ENCODE measurements at regions not wholly inside any gene's neighbourhood (a gene's known extent, or its start where the extent isn't known, plus 50 kb on each side); places are given as distances from the start of the nearest gene placed in this dataset.

DNA sequence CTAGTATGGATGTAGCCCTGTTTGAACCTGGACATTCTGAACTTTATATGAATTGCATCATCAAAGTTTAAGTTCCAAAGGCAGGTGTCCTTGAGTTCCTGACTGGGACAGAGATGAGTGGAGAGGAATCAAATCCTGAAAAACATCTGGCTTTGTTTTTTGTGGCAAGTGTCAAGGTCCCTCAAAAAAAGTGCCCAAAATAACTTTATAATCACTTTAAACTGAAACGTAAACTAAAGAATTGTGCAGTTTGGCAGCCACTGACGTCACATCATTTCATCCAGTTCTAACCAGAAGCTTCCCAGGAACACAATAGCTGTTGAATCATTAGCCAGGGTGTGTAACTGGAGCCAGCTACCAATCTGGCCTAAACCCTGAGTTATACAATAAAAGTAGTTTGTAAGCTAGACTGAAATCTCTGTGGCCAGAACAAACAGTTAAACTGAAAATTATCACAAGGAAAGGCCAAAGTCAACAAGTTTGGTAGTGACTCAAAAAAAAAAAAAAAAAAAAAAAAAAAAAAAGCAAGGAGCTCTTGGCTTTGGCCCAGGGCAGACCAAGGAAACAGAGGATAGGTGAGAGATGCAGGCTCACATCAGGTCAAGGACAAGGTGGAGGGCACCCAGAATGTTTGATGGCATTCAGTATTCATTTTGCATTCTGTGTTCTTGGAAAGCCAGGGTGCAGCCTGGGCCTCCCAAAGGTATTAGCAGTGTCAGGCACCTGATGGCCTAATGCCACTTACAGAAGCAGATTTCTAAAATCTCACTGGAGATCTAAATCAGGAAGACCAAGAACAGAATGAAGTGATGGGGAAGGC, 74.3 kb downstream of the TNFSF18 start:
- TF ChIP-seq, protein P1, sequence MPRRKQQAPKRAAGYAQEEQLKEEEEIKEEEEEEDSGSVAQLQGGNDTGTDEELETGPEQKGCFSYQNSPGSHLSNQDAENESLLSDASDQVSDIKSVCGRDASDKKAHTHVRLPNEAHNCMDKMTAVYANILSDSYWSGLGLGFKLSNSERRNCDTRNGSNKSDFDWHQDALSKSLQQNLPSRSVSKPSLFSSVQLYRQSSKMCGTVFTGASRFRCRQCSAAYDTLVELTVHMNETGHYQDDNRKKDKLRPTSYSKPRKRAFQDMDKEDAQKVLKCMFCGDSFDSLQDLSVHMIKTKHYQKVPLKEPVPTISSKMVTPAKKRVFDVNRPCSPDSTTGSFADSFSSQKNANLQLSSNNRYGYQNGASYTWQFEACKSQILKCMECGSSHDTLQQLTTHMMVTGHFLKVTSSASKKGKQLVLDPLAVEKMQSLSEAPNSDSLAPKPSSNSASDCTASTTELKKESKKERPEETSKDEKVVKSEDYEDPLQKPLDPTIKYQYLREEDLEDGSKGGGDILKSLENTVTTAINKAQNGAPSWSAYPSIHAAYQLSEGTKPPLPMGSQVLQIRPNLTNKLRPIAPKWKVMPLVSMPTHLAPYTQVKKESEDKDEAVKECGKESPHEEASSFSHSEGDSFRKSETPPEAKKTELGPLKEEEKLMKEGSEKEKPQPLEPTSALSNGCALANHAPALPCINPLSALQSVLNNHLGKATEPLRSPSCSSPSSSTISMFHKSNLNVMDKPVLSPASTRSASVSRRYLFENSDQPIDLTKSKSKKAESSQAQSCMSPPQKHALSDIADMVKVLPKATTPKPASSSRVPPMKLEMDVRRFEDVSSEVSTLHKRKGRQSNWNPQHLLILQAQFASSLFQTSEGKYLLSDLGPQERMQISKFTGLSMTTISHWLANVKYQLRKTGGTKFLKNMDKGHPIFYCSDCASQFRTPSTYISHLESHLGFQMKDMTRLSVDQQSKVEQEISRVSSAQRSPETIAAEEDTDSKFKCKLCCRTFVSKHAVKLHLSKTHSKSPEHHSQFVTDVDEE (CRISPR knock-in tag; IDR thresholded peaks at IDR 0.05): no peak
- ATAC-seq: peak; percentile 63

DNA sequence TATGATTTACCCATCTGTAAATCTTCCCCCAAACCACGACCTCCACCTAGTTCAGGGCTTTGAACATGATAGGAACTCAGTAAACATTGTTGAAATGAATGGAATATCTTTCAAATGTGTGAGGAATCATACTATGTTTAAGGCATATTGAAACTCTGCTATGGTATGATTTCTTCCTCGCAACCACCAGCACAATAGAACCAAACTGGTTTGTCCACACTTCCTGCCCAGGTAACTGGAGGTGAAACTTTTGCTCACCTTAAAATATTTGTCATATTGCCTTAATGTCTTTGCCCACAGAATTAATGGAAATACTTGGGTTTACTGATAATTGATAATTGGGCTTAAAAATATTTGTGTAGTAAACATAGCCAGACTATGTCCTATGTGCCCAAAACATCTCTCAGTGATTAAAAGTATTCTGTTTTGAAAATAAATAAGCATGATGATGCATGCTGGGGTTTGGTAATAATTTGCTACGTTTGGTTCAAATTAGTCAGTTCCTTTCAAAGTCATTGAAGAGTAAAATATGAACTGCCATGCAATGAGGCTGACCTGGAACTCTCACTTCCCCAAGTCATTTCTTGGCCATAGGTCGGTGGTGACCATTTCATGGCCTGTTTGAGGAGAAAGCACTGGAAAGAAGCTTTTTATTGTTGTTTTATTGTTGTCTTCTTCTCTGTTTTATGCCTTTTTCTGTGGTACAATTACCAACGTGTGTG, 73.3 kb downstream of the TNFSF18 start:
- TF ChIP-seq SNAI2 (CRISPR knock-in tag; IDR thresholded peaks at IDR 0.05) (no peak), ESRRG (CRISPR knock-in tag; IDR thresholded peaks at IDR 0.05) (no peak), BACH2 (CRISPR knock-in tag; IDR thresholded peaks at IDR 0.05; ENCODE audit: borderline replicate concordance) (no peak), ZFP30 (CRISPR knock-in tag; IDR thresholded peaks at IDR 0.05) (no peak)
- no peak for ATAC-seq

DNA sequence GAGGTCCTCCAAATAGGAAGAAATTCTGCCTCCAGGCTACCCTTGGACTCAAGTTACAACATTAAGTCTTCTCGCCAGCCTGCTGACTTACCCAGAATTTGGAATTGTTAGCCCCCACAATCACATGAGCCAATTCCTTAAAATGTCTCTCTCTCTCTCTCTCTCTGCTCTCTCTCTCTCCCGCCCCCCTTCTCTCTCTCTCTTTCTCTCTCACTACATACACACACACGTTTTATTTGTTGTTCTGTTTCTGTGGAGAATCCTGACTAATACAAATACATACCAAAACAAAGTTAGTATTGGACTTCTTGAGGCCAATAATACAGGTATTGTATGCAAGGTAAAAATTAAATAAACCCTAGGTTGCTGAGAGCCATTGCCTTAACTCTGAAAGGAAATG, 72.1 kb downstream of the TNFSF18 start:
- no peak for TF ChIP-seq PPARA (CRISPR knock-in tag; IDR thresholded peaks at IDR 0.05; ENCODE audit: borderline replicate concordance)
- TF ChIP-seq BACH2 (CRISPR knock-in tag; IDR thresholded peaks at IDR 0.05; ENCODE audit: borderline replicate concordance): no peak
- TF ChIP-seq CSDC2 (CRISPR knock-in tag; IDR thresholded peaks at IDR 0.05): no peak
- no peak for TF ChIP-seq ZNF565 (CRISPR knock-in tag; conservative IDR thresholded peaks at IDR 0.05; ENCODE audit: low read depth)
- TF ChIP-seq, protein P2, sequence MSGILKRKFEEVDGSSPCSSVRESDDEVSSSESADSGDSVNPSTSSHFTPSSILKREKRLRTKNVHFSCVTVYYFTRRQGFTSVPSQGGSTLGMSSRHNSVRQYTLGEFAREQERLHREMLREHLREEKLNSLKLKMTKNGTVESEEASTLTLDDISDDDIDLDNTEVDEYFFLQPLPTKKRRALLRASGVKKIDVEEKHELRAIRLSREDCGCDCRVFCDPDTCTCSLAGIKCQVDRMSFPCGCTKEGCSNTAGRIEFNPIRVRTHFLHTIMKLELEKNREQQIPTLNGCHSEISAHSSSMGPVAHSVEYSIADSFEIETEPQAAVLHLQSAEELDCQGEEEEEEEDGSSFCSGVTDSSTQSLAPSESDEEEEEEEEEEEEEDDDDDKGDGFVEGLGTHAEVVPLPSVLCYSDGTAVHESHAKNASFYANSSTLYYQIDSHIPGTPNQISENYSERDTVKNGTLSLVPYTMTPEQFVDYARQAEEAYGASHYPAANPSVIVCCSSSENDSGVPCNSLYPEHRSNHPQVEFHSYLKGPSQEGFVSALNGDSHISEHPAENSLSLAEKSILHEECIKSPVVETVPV (CRISPR knock-in tag; IDR thresholded peaks at IDR 0.05): no peak
- TF ChIP-seq SNAI2 (CRISPR knock-in tag; IDR thresholded peaks at IDR 0.05): no peak
- no peak for TF ChIP-seq ZC3H10 (CRISPR knock-in tag; IDR thresholded peaks at IDR 0.05)
- no peak for TF ChIP-seq GLIS3 (CRISPR knock-in tag; IDR thresholded peaks at IDR 0.05)
- no peak for TF ChIP-seq ZNF70 (CRISPR knock-in tag; IDR thresholded peaks at IDR 0.05)
- TF ChIP-seq TOX (CRISPR knock-in tag; IDR thresholded peaks at IDR 0.05; ENCODE audit: borderline replicate concordance): no peak
- TF ChIP-seq, protein P1 (CRISPR knock-in tag; IDR thresholded peaks at IDR 0.05): no peak
- TF ChIP-seq ISL1 (CRISPR knock-in tag; IDR thresholded peaks at IDR 0.05): no peak
- TF ChIP-seq, protein P3, sequence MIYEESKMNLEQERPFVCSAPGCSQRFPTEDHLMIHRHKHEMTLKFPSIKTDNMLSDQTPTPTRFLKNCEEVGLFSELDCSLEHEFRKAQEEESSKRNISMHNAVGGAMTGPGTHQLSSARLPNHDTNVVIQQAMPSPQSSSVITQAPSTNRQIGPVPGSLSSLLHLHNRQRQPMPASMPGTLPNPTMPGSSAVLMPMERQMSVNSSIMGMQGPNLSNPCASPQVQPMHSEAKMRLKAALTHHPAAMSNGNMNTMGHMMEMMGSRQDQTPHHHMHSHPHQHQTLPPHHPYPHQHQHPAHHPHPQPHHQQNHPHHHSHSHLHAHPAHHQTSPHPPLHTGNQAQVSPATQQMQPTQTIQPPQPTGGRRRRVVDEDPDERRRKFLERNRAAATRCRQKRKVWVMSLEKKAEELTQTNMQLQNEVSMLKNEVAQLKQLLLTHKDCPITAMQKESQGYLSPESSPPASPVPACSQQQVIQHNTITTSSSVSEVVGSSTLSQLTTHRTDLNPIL (CRISPR knock-in tag; IDR thresholded peaks at IDR 0.05; ENCODE audit: low read depth): no peak
- TF ChIP-seq RARB (CRISPR knock-in tag; IDR thresholded peaks at IDR 0.05): no peak
- no peak for TF ChIP-seq ZFP3 (CRISPR knock-in tag; IDR thresholded peaks at IDR 0.05)
- no peak for TF ChIP-seq OSR1 (CRISPR knock-in tag; IDR thresholded peaks at IDR 0.05)
- no peak for TF ChIP-seq ESRRG (CRISPR knock-in tag; IDR thresholded peaks at IDR 0.05)
- no peak for TF ChIP-seq ZFP30 (CRISPR knock-in tag; IDR thresholded peaks at IDR 0.05)
- TF ChIP-seq, protein P4, sequence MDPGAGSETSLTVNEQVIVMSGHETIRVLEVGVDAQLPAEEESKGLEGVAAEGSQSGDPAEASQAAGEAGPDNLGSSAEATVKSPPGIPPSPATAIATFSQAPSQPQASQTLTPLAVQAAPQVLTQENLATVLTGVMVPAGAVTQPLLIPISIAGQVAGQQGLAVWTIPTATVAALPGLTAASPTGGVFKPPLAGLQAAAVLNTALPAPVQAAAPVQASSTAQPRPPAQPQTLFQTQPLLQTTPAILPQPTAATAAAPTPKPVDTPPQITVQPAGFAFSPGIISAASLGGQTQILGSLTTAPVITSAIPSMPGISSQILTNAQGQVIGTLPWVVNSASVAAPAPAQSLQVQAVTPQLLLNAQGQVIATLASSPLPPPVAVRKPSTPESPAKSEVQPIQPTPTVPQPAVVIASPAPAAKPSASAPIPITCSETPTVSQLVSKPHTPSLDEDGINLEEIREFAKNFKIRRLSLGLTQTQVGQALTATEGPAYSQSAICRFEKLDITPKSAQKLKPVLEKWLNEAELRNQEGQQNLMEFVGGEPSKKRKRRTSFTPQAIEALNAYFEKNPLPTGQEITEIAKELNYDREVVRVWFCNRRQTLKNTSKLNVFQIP (CRISPR knock-in tag; IDR thresholded peaks at IDR 0.05; ENCODE audit: borderline replicate concordance, low read depth): no peak
- TF ChIP-seq ZNF8 (CRISPR knock-in tag; IDR thresholded peaks at IDR 0.05): no peak
- no peak for ATAC-seq
